NCI-H82 treated with DMSO at 0.1 percent for 48 hours (cell line): ENCODE measurements at regions not wholly inside any gene's neighbourhood (a gene's known extent, or its start where the extent isn't known, plus 50 kb on each side); places are given as distances from the start of the nearest gene placed in this dataset.

Source experiments
- DNase-seq: peaks from one replicate; lab custom pipeline; 2025; ENCODE audit not compliant: unreplicated experiment; lab: John Stamatoyannopoulos, UW

GRCh38 chr3:14286887-14287500 lies 108.4 kb downstream of the LSM3 start:
- DNase-seq: no peak

DNA sequence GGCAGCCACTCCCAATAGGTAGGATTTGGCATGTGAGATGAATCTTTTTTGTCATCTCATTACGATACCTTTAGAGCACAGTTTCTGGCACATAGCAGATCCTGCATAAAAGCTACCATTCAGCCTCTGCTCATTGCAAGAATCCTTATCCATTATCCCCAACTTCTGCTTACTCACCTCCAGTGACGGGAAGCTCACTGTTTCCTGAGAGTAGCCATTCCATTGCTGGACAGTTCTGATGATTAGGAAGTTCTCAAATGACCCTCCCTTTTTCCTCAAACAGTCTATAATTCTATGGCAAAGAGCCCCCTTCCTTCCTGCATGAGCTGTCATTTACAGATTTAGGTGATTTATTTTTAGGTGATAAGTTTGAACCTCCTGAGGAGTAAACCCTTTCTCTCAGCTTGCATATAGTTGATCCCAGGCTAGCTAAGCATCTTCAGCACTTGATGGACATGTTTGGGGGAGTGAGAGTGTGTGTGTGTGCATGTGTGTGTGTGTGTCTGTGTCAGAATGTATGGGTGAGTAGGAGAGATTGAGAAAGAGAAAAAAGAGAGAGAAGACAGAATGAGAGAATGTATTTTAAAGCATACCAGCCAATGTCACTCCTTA lies 109.7 kb downstream of the LSM3 start:
- DNase-seq: peak; percentile 71

- no peak for DNase-seq
These were observed 110.3 kb downstream of the LSM3 start for GRCh38 chr3:14288833-14289451.

DNA sequence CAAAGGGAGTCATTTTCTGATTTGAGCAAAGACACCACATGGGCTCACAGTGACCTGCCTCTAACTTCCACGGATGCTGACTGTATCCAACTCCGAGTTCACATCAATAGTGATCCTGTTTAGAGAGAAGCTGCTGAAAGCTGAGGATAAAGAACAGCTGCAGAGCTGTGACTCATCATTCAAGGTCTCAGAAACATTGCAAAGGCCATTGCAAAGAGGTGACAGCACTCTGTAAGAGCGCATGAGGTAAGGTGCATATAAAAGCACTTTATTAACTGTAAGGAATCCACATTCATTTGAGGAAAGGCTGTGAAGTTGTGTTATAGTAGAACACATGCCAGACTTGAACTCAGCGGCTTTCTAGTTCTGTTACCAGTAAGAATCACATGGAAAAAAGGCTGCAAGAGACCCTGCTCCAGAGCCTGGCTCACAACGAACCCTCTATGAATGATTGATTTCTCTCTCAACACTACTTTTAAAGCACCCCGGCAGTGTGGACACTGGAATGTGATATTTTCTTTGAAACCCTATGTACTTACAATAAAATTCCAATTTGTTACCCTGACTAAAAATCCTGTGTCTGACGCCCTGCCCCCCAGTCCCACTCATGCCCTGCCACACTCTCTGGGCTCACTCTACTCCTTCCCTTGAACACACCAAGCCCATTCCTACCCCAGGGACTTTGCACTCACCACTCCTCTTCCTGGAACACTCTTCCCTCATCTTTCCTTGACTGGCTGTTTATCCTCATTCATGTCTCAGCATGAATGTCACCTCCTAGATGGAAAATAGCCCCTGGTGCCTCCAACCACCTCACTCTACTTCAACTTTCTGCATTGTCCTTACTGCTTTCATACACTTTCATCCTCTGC lies 111.2 kb downstream of the LSM3 start:
- DNase-seq: peak; percentile 79

DNA sequence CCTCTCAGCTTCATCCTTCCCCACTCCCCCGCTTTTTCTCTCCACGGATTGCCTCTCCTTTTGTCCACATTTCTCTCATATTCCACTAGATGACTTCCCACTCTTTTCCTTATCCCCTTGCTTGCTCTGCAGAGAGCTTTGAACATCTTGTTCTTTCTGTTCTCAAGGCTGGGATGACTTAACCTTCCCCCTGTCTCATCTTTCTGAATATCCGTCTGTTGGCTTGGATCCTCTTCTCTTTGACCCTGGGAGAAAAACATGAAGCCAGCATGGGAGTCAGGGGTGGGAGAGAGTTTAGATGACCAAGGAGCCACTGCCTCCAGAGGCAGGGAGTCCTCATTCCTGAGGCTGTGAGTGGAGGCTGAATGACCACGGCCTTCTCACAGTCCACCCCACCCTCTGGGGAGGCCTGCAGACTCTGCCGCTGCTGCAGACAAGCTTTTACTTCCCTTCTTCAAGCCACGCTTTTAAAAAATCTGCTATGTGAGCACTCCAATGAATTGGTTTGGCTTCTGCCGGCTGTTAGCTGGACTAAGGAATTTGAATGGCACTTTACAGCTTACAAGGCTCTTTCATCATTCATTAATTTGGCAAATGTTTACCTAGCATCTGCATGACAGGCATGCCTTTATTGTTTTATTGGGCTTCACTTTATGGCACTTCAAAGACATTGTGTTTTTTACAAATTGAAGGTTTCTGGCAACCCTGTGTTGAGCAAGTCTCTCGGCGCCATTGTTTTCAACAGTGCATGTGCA lies 111.6 kb upstream of the SLC6A6 start:
- no peak for DNase-seq

GRCh38 chr3:14295037-14295436 lies 107.4 kb upstream of the SLC6A6 start:
- DNase-seq: no peak

DNA sequence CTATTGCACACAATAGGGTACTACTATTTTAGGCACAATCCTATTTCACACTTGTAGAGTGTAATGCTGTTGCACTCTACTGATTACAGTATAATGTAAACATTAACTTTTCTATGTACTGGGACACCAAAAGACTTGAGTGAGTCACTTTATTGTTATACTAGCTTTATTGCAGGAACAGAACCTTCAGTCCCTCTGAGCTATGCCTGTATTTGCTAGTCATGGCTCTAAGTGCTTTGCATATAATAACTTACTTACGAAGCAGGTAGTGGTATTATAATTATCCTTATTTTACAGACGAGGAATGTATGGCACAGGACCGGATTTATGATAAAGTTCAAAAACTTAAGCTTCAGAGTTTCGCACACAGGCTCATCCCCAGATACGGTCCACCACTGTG lies 106.6 kb upstream of the SLC6A6 start:
- DNase-seq: no peak

GRCh38 chr3:14297305-14297704 lies 105.1 kb upstream of the SLC6A6 start:
- DNase-seq: no peak

- no peak for DNase-seq
These were observed 104.6 kb upstream of the SLC6A6 start for GRCh38 chr3:14297784-14298236.

DNA sequence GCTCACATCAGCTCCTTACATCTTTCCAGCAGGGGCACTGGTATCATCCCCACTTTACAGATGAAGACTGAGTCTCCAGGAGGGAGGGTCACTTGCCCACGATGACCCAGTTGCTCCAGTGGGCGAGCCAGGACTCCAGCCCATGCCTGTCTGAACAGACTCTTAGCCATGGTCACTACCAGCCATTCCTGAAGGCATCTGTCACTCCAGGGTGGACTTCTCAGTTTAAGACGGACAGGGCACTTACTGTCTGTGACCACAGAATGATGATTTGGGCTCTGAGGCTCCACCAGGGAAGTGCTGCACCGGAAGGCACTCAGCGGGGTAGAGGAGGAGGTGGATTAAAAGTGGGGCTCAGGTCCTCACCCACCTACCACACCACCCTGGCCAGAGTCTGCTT lies 104.0 kb upstream of the SLC6A6 start:
- DNase-seq: no peak

GRCh38 chr3:14298991-14299555 lies 103.3 kb upstream of the SLC6A6 start:
- no peak for DNase-seq

- no peak for DNase-seq
These were observed 102.6 kb upstream of the SLC6A6 start for GRCh38 chr3:14299767-14300166.

- no peak for DNase-seq
These were observed 101.5 kb upstream of the SLC6A6 start for GRCh38 chr3:14300721-14301399.

DNA sequence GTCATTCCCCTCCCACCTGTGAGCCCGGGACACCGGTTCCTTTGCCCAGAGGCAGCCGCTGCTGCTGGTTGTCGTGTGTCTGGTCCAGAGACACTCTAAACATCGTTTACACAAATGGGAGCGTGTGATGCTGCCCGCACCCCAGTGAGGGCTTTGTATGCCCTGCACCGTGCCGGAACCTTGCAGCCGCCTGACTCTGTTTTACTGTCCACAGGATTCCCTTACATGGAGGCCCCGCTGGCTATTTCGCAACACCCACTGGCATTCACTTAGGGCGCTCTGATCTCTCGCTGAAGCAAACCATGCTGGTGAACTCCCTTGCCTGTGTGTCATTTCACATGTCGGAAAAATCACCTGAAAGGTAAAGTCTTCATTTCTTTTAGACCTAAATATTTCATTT lies 100.8 kb upstream of the SLC6A6 start:
- DNase-seq: no peak

- peak; percentile 9 for DNase-seq
These were observed 98.9 kb upstream of the SLC6A6 start for GRCh38 chr3:14303336-14304100.

DNA sequence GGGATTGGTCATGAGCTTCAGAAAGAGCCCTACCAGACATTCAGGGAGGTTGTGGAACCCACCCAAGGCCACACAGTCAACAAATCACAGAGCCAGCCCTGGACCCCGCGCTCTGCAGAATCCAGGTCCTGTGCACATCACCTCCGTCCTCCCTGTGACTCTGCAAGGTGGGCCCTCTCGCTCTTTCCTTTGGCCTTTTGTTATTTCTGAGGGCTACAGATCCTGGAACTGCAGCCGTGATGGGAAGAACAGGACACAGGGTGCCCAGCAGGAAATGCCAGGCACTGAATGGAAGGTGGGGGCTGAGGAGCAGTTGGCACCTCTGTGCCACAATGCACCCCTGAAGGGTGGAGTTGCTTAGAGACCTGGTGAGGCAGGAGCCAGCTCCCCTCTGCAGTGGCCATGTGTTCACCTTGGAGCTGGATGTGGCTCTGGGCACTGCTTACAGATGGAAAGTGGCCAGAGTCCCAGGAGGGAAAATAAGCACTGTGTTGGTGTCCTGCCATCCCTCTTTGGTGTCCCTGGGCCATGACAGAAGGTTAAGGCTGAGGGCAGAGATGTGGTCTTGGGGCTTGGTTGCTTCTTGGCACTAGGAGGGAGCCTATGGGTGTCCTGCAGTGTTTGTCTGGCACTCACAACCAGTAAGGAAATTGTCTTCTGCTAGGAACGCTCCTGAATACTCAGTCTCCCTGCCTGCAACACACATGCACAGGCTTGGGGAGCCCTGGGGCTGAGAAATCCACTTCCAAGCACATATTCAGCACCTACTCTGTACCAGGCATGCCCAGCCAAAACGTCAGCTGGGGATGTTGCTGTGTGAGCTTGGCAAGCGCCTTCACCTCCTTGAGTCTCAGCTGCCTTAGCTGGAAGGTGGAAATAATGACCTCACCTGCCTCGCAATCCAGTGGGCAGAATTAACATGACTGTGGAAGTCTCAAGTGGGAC lies 98.0 kb upstream of the SLC6A6 start:
- DNase-seq: no peak

DNA sequence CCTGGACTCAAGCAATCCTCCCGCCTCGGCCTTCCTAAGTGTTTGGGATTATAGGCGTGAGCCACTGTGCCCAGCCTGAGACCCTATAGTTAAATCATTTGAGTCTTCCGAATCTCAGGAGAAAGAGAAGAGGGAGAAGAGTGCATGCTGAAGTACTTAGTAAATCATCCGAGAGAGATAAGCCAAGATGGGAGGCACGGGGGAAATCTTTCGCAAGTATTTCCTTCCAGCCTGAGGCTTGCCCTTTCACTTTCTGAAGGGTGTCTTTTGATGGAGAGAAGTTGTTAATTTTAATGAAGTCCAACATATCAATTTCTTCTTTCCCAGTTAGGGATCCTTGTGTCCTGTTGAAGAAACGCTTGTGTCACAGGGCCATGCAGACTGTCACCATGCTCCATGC lies 97.1 kb upstream of the SLC6A6 start:
- DNase-seq: no peak

GRCh38 chr3:14306142-14306541 lies 96.3 kb upstream of the SLC6A6 start:
- no peak for DNase-seq
